ENCODE measurements at regions not wholly inside any gene's neighbourhood (a gene's known extent, or its start where the extent isn't known, plus 50 kb on each side); places are given as distances from the start of the nearest gene placed in this dataset.
A peak's percentile ranks its signal among the peaks of the same experiment; 100 is the strongest.

- no peaks in the 10 kb centered on the region for H3K4me1 ChIP-seq (ENCODE audit: control insufficient read depth in 2 of 3, insufficient read depth in 2 of 3, low read depth in 1 of 3, low read length in 3 of 3)
- no peak overlapping the region for H3K9ac ChIP-seq (ENCODE audit: low read length in 3 of 3)
- no peak for TF ChIP-seq CTCF (IDR thresholded peaks at IDR 0.05; ENCODE audit: borderline replicate concordance, extremely low read depth, insufficient read depth)
- FAIRE-seq (no peak), DNase-seq (peak in 4 of 5 donors; percentile 62 to 93 (median 80))
- peaks cover 0 to 3% (median 0%) of the 10 kb centered on the region in 3 donors for H3K9me3 ChIP-seq (ENCODE audit: control insufficient read depth in 2 of 3, insufficient read depth in 1 of 3, low read length in 3 of 3)
- intact Hi-C loops (cut with DNase I), result no loop called here
- no peak overlapping the region for H3K27ac ChIP-seq (ENCODE audit: low read depth in 2 of 2, low read length in 2 of 2)
- H3K4me3 ChIP-seq (ENCODE audit: low read length in 3 of 3), result no peak overlapping the region
- H3K27me3 ChIP-seq (ENCODE audit: control insufficient read depth, insufficient read depth, low read length), result no peaks in the 10 kb centered on the region
- no peaks in the 10 kb centered on the region for H3K36me3 ChIP-seq (ENCODE audit: control insufficient read depth in 2 of 3, insufficient read depth in 3 of 3, low read length in 3 of 3)
Observed at GRCh38 chr12:14157088-14157747, 175.8 kb upstream of the GRIN2B start.

- H3K27ac ChIP-seq (ENCODE audit: low read depth in 2 of 2, low read length in 2 of 2), result no peak overlapping the region
- DNase-seq (no peak), FAIRE-seq (no peak)
- no peaks in the 10 kb centered on the region for H3K4me1 ChIP-seq (ENCODE audit: control insufficient read depth in 2 of 3, insufficient read depth in 2 of 3, low read depth in 1 of 3, low read length in 3 of 3)
- intact Hi-C loops (cut with DNase I), result loop anchor here (10.0 kb wide), 1 partner anchor 299 kb away; no protein-coding TSS in a partner anchor
- no peak overlapping the region for H3K4me3 ChIP-seq (ENCODE audit: low read length in 3 of 3)
- no peaks in the 10 kb centered on the region for H3K9me3 ChIP-seq (ENCODE audit: control insufficient read depth in 2 of 3, insufficient read depth in 1 of 3, low read length in 3 of 3)
- H3K27me3 ChIP-seq (ENCODE audit: control insufficient read depth, insufficient read depth, low read length), result no peaks in the 10 kb centered on the region
- H3K9ac ChIP-seq (ENCODE audit: low read length in 3 of 3), result no peak overlapping the region
- H3K36me3 ChIP-seq (ENCODE audit: control insufficient read depth in 2 of 3, insufficient read depth in 3 of 3, low read length in 3 of 3), result no peaks in the 10 kb centered on the region
- no peak for TF ChIP-seq CTCF (IDR thresholded peaks at IDR 0.05; ENCODE audit: borderline replicate concordance, extremely low read depth, insufficient read depth)
Observed at GRCh38 chr12:14164266-14164665, 182.9 kb upstream of the GRIN2B start.

- Histone ChIP-seq H3K27ac (ENCODE audit: low read depth in 2 of 2, low read length in 2 of 2) (no peak overlapping the region), H3K4me1 (ENCODE audit: control insufficient read depth in 2 of 3, insufficient read depth in 2 of 3, low read depth in 1 of 3, low read length in 3 of 3) (no peaks in the 10 kb centered on the region), H3K9ac (ENCODE audit: low read length in 3 of 3) (no peak overlapping the region), H3K36me3 (ENCODE audit: control insufficient read depth in 2 of 3, insufficient read depth in 3 of 3, low read length in 3 of 3) (no peaks in the 10 kb centered on the region), H3K9me3 (ENCODE audit: control insufficient read depth in 2 of 3, insufficient read depth in 1 of 3, low read length in 3 of 3) (no peaks in the 10 kb centered on the region), H3K4me3 (ENCODE audit: low read length in 3 of 3) (no peak overlapping the region), H3K27me3 (ENCODE audit: control insufficient read depth, insufficient read depth, low read length) (no peaks in the 10 kb centered on the region)
- intact Hi-C loops (cut with DNase I), result loop anchor here (10.0 kb wide), 1 partner anchor 302 kb away; no protein-coding TSS in a partner anchor
- FAIRE-seq (peak; percentile 66), DNase-seq (peak in 4 of 5 donors; percentile 48 to 82 (median 68))
- TF ChIP-seq CTCF (IDR thresholded peaks at IDR 0.05; ENCODE audit: borderline replicate concordance, extremely low read depth, insufficient read depth), result peak; percentile 87
Observed at GRCh38 chr12:14167005-14167628, 185.7 kb upstream of the GRIN2B start.
